ENCODE measurements at regions not wholly inside any gene's neighbourhood (a gene's known extent, or its start where the extent isn't known, plus 50 kb on each side); places are given as distances from the start of the nearest gene placed in this dataset.

GRCh38 chr22:49461674-49462073, 366.0 kb downstream of the BRD1 start:
- TF ChIP-seq POLR2AphosphoS5 (IDR thresholded peaks at IDR 0.05; ENCODE audit: low read depth, low read length) (no peak), POLR2A (IDR thresholded peaks at IDR 0.05; ENCODE audit: low read depth, low read length) (no peak)

Data from GM12891 (cell line).